H1 (cell line): ENCODE measurements at regions not wholly inside any gene's neighbourhood (a gene's known extent, or its start where the extent isn't known, plus 50 kb on each side); places are given as distances from the start of the nearest gene placed in this dataset.

ENCODE experiments used
- CTCF ChIA-PET: fragments of 300-600 bp; sonication (Branson Sonifier 250); formaldehyde crosslinking; loops from one replicate; lab custom pipeline; 2021; ENCODE audit not compliant: partially characterized antibody; lab: Charles Lee
- POLR2A ChIA-PET: fragments of 300-600 bp; sonication (Branson Sonifier 250); formaldehyde crosslinking; loops from one replicate; lab custom pipeline; 2021; ENCODE audit warnings: inconsistent platforms; ENCODE audit not compliant: partially characterized antibody; lab: Charles Lee
- DNase-seq, 2 experiments: peaks; one replicate each; pipeline versions ENCODE4 v3.0.0 to v3.0.0-alpha.2; 2010 to 2022; ENCODE audit warnings: low spot score in 2 of 2, low read depth in 1 of 2, mixed read lengths in 1 of 2
- FAIRE-seq: peaks from 2 replicates; lab custom pipeline; 2011; peaks lifted over from hg19 to GRCh38; lab: Jason Lieb, UNC
- H2AFZ ChIP-seq: 2 replicates; pipeline ENCODE4 v1.8.1; 2012; ENCODE audit warnings: low read length, inconsistent platforms
- H2AK5ac ChIP-seq: 2 replicates; pipeline ENCODE4 v1.6.1; 2013; ENCODE audit warnings: low read depth, low read length
- H2BK120ac ChIP-seq: replicated peaks from 2 replicates; pipeline ENCODE3; 2013; ENCODE audit warnings: low read depth, low read length, inconsistent platforms
- H2BK12ac ChIP-seq: 2 replicates; pipeline ENCODE4 v1.6.1; 2013; ENCODE audit warnings: low read depth, low read length
- H2BK15ac ChIP-seq: 2 replicates; pipeline ENCODE4 v1.6.1; 2013; ENCODE audit warnings: low read length
- H2BK20ac ChIP-seq: 2 replicates; pipeline ENCODE4 v1.6.1; 2013; ENCODE audit warnings: low read length
- H2BK5ac ChIP-seq: 2 replicates; pipeline ENCODE4 v1.6.1; 2013; ENCODE audit warnings: low read depth, low read length
- H3K14ac ChIP-seq: 2 replicates; pipeline ENCODE4 v1.6.1; 2013; ENCODE audit warnings: inconsistent platforms; ENCODE audit not compliant: insufficient read length
- H3K18ac ChIP-seq: 2 replicates; pipeline ENCODE4 v1.6.1; 2013; ENCODE audit warnings: low read length; ENCODE audit errors: extremely low read depth
- H3K23ac ChIP-seq: 2 replicates; pipeline ENCODE4 v1.6.1; 2013; ENCODE audit warnings: inconsistent platforms; ENCODE audit not compliant: insufficient read length
- H3K23me2 ChIP-seq: 2 replicates; pipeline ENCODE4 v1.6.1; 2013; ENCODE audit warnings: low read depth, low read length
- H3K27ac ChIP-seq: 2 replicates; pipeline ENCODE4 v1.6.1; 2011; ENCODE audit warnings: low read depth, low read length, inconsistent platforms
- H3K27me3 ChIP-seq, 4 experiments: replicated peaks in 1 of 4; 1 replicate in 1 of 4; 2 replicates in 3 of 4; pipeline versions ENCODE4 v1.6.1 to v1.8.1; 2011 to 2013; ENCODE audit warnings: low read length in 3 of 4, mild to moderate bottlenecking in 3 of 4, inconsistent platforms in 2 of 4, mixed read lengths in 2 of 4, moderate library complexity in 1 of 4; ENCODE audit not compliant: control insufficient read depth in 3 of 4, insufficient read depth in 3 of 4; ENCODE audit errors: extremely low read depth in 1 of 4
- H3K36me3 ChIP-seq, 4 experiments: 2 replicates each; pipeline versions ENCODE4 v1.6.1 to v1.8.1; 2011 to 2013; ENCODE audit warnings: mild to moderate bottlenecking in 4 of 4, low read length in 3 of 4, moderate library complexity in 2 of 4, control low read depth in 1 of 4, inconsistent platforms in 1 of 4; ENCODE audit not compliant: insufficient read depth in 4 of 4, control insufficient read depth in 2 of 4
- H3K4ac ChIP-seq: replicated peaks from 2 replicates; pipeline ENCODE3; 2013; ENCODE audit warnings: low read length, low read depth, mixed read lengths, inconsistent platforms; ENCODE audit not compliant: insufficient read length
- H3K4me1 ChIP-seq, 4 experiments: replicated peaks in 1 of 4; 1 replicate in 1 of 4; 2 replicates in 3 of 4; pipeline versions ENCODE4 v1.6.1 to v1.8.1; 2011 to 2013; ENCODE audit warnings: low read length in 3 of 4, inconsistent platforms in 2 of 4, mixed read lengths in 1 of 4; ENCODE audit not compliant: insufficient read depth in 4 of 4, control insufficient read depth in 3 of 4
- H3K4me2 ChIP-seq, 2 experiments: 2 replicates each; pipeline versions ENCODE4 v1.6.1 to v1.8.1; 2011 to 2013; ENCODE audit warnings: low read depth in 2 of 2, low read length in 2 of 2, control low read depth in 1 of 2, inconsistent platforms in 1 of 2, mild to moderate bottlenecking in 1 of 2; ENCODE audit not compliant: insufficient read depth in 1 of 2
- H3K4me3 ChIP-seq, 4 experiments: fragments of 200-600, 300-600 bp in 1 of 4; sonication (generic), shearing (Covaris generic), sonication (Bioruptor Twin) in 1 of 4; 2 replicates each; pipeline versions ENCODE4 v1.5.1 to v1.8.1; 2011 to 2016; ENCODE audit warnings: low read length in 4 of 4, low read depth in 3 of 4, control low read depth in 2 of 4, inconsistent platforms in 2 of 4, mild to moderate bottlenecking in 2 of 4, mixed read lengths in 1 of 4, moderate library complexity in 1 of 4; ENCODE audit not compliant: insufficient read depth in 2 of 4; ENCODE audit errors: extremely low read depth in 1 of 4
- H3K56ac ChIP-seq: replicated peaks from 2 replicates; pipeline ENCODE3; 2013; ENCODE audit warnings: low read depth, mild to moderate bottlenecking, mixed read lengths, low read length, inconsistent platforms; ENCODE audit not compliant: insufficient read length
- H3K79me1 ChIP-seq: 2 replicates; pipeline ENCODE4 v1.6.1; 2013; ENCODE audit warnings: low read depth, low read length, control low read depth
- H3K79me2 ChIP-seq, 2 experiments: 2 replicates each; pipeline versions ENCODE4 v1.6.1 to v1.8.1; 2012 to 2013; ENCODE audit warnings: low read length in 2 of 2, mild to moderate bottlenecking in 2 of 2, inconsistent platforms in 1 of 2; ENCODE audit not compliant: insufficient read depth in 2 of 2, control insufficient read depth in 1 of 2
- H3K9ac ChIP-seq, 4 experiments: replicated peaks in 1 of 4; 1 replicate in 1 of 4; 2 replicates in 3 of 4; pipeline versions ENCODE4 v1.6.1 to v1.8.1; 2011 to 2013; ENCODE audit warnings: low read depth in 3 of 4, low read length in 3 of 4, control low read depth in 2 of 4, mild to moderate bottlenecking in 2 of 4, moderate library complexity in 2 of 4, inconsistent platforms in 1 of 4; ENCODE audit errors: extremely low read depth in 1 of 4
- H3K9me3 ChIP-seq, 2 experiments: 2 replicates each; pipeline versions ENCODE4 v1.6.1 to v1.8.1; 2012 to 2013; ENCODE audit warnings: mild to moderate bottlenecking in 2 of 2, moderate library complexity in 2 of 2, control low read depth in 1 of 2, inconsistent platforms in 1 of 2, low read depth in 1 of 2, low read length in 1 of 2, mixed read lengths in 1 of 2; ENCODE audit not compliant: insufficient read depth in 2 of 2
- H4K20me1 ChIP-seq, 2 experiments: replicated peaks in 1 of 2; 2 replicates each; pipeline versions ENCODE3 to v1.8.1; 2011 to 2013; ENCODE audit warnings: inconsistent platforms in 2 of 2, low read length in 2 of 2, mild to moderate bottlenecking in 1 of 2; ENCODE audit not compliant: insufficient read depth in 2 of 2, control insufficient read depth in 1 of 2
- H4K5ac ChIP-seq: 2 replicates; pipeline ENCODE4 v1.6.1; 2013; ENCODE audit warnings: low read length, low read depth, mixed read lengths, inconsistent platforms; ENCODE audit not compliant: insufficient read length
- H4K8ac ChIP-seq: 2 replicates; pipeline ENCODE4 v1.8.0; 2013; ENCODE audit warnings: mild to moderate bottlenecking, moderate library complexity, low read length, inconsistent platforms; ENCODE audit not compliant: insufficient read depth; ENCODE audit errors: extremely low read depth
- H4K91ac ChIP-seq: replicated peaks from 2 replicates; pipeline ENCODE3; 2013; ENCODE audit warnings: low read length, mixed read lengths, inconsistent platforms; ENCODE audit not compliant: insufficient read length
- CHD1 ChIP-seq: IDR thresholded peaks from 2 replicates; pipeline ENCODE4 v1.6.1; 2012; ENCODE audit warnings: low read depth, low read length, improper control_type of control experiment
- CHD2 ChIP-seq: IDR thresholded peaks from 2 replicates; pipeline ENCODE4 v1.6.1; 2012; ENCODE audit warnings: low read length, improper control_type of control experiment
- CTBP2 ChIP-seq: IDR thresholded peaks from 2 replicates; pipeline ENCODE4 v1.7.0; 2011; ENCODE audit warnings: borderline replicate concordance, mild to moderate bottlenecking, moderate library complexity, mixed read lengths, low read length; ENCODE audit not compliant: insufficient read depth, insufficient read length
- HDAC2 ChIP-seq, 2 experiments: fragments of 300-600 bp in 1 of 2; sonication (generic) in 1 of 2; IDR thresholded peaks; 2 replicates each; pipeline ENCODE4 v1.6.1; 2011 to 2012; ENCODE audit warnings: low read depth in 2 of 2, low read length in 2 of 2, mild to moderate bottlenecking in 2 of 2, moderate library complexity in 2 of 2, borderline replicate concordance in 1 of 2, inconsistent platforms in 1 of 2
- JUND ChIP-seq: IDR thresholded peaks from 2 replicates; pipeline ENCODE4 v1.6.1; 2011; ENCODE audit warnings: mild to moderate bottlenecking, improper control_type of control experiment, low read length
- KDM4A ChIP-seq: IDR thresholded peaks from one replicate; pipeline ENCODE4 v1.7.1; 2012; ENCODE audit warnings: low read depth, mild to moderate bottlenecking, moderate library complexity, low read length, inconsistent platforms; ENCODE audit not compliant: severe bottlenecking
- KDM5A ChIP-seq: fragments of 200-600 bp; IDR thresholded peaks from 2 replicates; pipeline ENCODE4 v1.7.1; 2012; ENCODE audit warnings: mild to moderate bottlenecking, low read length, inconsistent platforms, mixed read lengths
- MAFK ChIP-seq: IDR thresholded peaks from 2 replicates; pipeline ENCODE4 v1.6.1; 2012; ENCODE audit warnings: low read depth, mild to moderate bottlenecking, improper control_type of control experiment, low read length
- POU5F1 ChIP-seq: IDR thresholded peaks from 2 replicates; pipeline ENCODE4 v1.6.1; 2011; ENCODE audit warnings: low read depth, mild to moderate bottlenecking, low read length, moderate library complexity
- SP4 ChIP-seq: IDR thresholded peaks from 2 replicates; pipeline ENCODE4 v1.6.1; 2012; ENCODE audit warnings: low read length, inconsistent platforms
- TBP ChIP-seq: IDR thresholded peaks from 2 replicates; pipeline ENCODE4 v1.6.1; 2011; ENCODE audit warnings: low read depth, low read length, improper control_type of control experiment
- WGBS, 2 experiments: shearing (Covaris generic) in 1 of 2; methylation state at CpG; one replicate each; pipeline versions ENCODE4 v1.1.6 to v1.1.7; 2013 to 2015; ENCODE audit warnings: low lambda C conversion rate in 2 of 2, mixed read lengths in 2 of 2, inconsistent platforms in 1 of 2, low coverage in 1 of 2, missing lambda C conversion rate in 1 of 2; ENCODE audit not compliant: insufficient replicate concordance in 2 of 2, insufficient coverage in 1 of 2, insufficient read length in 1 of 2; ENCODE audit errors: extremely low coverage in 1 of 2, missing lambda C conversion rate in 1 of 2; 5-methylcytosine and 5-hydroxymethylcytosine counted together

DNA sequence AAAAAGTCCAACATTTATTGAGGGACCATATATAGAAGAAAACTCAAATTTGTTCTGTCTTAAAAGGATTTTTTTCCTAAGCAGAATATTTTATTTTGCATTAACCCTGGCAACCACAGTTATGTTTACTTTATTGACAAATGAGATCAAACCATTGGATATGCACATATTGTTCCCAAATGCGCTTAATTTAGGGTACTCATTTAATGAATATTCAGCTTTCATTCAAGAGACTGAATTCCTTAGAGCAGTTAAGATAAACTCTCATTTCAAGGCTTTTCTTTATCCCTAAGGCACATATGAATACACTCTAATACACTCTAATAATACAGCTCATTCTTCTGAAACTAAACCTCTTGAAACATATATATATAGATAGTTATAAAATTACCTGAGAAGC is 150.2 kb downstream of the HMHB1 start:
- no peak overlapping the region for H2BK12ac ChIP-seq
- no peak overlapping the region for H3K4me2 ChIP-seq
- H2AFZ ChIP-seq, result no peak overlapping the region
- ChIA-PET POLR2A (interaction anchor here (1.5 kb wide), 1 partner anchor 9 kb away, joined by 3 read pairs; no protein-coding TSS in a partner anchor), CTCF (interaction anchor here (0.7 to 1.1 kb wide), 3 partner anchors 137 to 855 kb away, joined by 3 to 5 read pairs (median 3); no protein-coding TSS in a partner anchor)
- H3K27ac ChIP-seq, result no peak overlapping the region
- H4K20me1 ChIP-seq, result no peaks in the 10 kb centered on the region
- DNase-seq, result no peak
- WGBS, 2 experiments, result 92% methylated on average over 1 of the region's 1 CpG; no CpG with 5 or more reads in 1 of the 2 experiments
- H3K4me3 ChIP-seq, result no peak overlapping the region
- no peak overlapping the region for H3K23ac ChIP-seq
- H3K9me3 ChIP-seq, result no peaks in the 10 kb centered on the region
- H3K79me1 ChIP-seq, result no peaks in the 10 kb centered on the region
- H2AK5ac ChIP-seq, result no peak overlapping the region
- H3K4ac ChIP-seq, result no peak overlapping the region
- no peak for TF ChIP-seq JUND
- TF ChIP-seq TBP, result no peak
- TF ChIP-seq CTBP2, result no peak
- no peak for TF ChIP-seq KDM4A
- TF ChIP-seq CHD1, result no peak
- TF ChIP-seq MAFK, result no peak
- no peak for TF ChIP-seq CHD2
- TF ChIP-seq KDM5A, result no peak
- TF ChIP-seq SP4, result no peak
- no peak for TF ChIP-seq POU5F1
- TF ChIP-seq HDAC2 (IDR thresholded peaks at IDR 0.05; ENCODE audit: borderline replicate concordance in 1 of 2, low read depth in 2 of 2, low read length in 2 of 2), result no peak
- TF ChIP-seq, all 59 proteins: peak for 0
- Histone ChIP-seq H3K4me1 (no peaks in the 10 kb centered on the region), H3K79me2 (no peaks in the 10 kb centered on the region), H3K36me3 (no peaks in the 10 kb centered on the region), H3K9ac (no peak overlapping the region), H2BK5ac (no peak overlapping the region), H2BK120ac (no peak overlapping the region), H2BK15ac (no peak overlapping the region), H3K18ac (no peak overlapping the region), H4K5ac (no peak overlapping the region), H4K8ac (no peak overlapping the region), H2BK20ac (no peak overlapping the region), H3K23me2 (no peaks in the 10 kb centered on the region), H3K27me3 (no peaks in the 10 kb centered on the region), H3K56ac (no peak overlapping the region), H4K91ac (no peak overlapping the region), H3K14ac (no peak overlapping the region)
- no peak for FAIRE-seq
